D721Med (cell line): ENCODE measurements at regions not wholly inside any gene's neighbourhood (a gene's known extent, or its start where the extent isn't known, plus 50 kb on each side); places are given as distances from the start of the nearest gene placed in this dataset.
"Not testable (repeated sequence)": the region's sequence is repeated elsewhere in the genome, so short reads cannot be mapped to it uniquely, and the experiment has no call there.

ENCODE experiments used
- DNase-seq: peaks from one replicate; pipeline ENCODE4 v3.0.0; 2011; ENCODE audit warnings: low spot score; ENCODE audit not compliant: insufficient read length
- FAIRE-seq: peaks from 2 replicates; lab custom pipeline; 2011; peaks lifted over from hg19 to GRCh38; lab: Jason Lieb, UNC
- TF ChIP-seq, protein P1 (sequence below): IDR thresholded peaks from 2 replicates; pipeline ENCODE4 v1.5.1; 2012; ENCODE audit warnings: mild to moderate bottlenecking, control low read depth; ENCODE audit not compliant: insufficient read depth; ENCODE audit errors: missing control alignments

DNA sequence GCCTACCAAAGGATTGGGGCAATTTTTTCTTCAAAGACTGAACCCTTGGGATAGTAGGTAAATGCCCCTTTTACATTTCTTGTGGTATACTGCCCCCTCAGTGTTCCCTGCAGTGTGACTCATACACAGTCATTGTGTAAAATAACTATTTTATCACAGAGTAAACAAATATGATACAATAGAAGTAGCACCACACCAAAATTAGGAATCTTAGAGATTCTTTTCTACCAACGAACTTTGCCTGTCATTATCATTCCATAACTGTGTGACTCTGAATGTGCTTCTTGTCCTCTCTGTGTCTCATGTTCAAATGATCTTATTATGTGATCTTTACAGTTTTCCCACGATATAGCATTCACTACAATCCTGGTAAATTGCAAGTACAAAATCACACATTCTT is 517.0 kb downstream of the ZIC3 start:
- TF ChIP-seq, protein P1, sequence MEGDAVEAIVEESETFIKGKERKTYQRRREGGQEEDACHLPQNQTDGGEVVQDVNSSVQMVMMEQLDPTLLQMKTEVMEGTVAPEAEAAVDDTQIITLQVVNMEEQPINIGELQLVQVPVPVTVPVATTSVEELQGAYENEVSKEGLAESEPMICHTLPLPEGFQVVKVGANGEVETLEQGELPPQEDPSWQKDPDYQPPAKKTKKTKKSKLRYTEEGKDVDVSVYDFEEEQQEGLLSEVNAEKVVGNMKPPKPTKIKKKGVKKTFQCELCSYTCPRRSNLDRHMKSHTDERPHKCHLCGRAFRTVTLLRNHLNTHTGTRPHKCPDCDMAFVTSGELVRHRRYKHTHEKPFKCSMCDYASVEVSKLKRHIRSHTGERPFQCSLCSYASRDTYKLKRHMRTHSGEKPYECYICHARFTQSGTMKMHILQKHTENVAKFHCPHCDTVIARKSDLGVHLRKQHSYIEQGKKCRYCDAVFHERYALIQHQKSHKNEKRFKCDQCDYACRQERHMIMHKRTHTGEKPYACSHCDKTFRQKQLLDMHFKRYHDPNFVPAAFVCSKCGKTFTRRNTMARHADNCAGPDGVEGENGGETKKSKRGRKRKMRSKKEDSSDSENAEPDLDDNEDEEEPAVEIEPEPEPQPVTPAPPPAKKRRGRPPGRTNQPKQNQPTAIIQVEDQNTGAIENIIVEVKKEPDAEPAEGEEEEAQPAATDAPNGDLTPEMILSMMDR, result no peak
- no peak for FAIRE-seq
- DNase-seq, result no peak

DNA sequence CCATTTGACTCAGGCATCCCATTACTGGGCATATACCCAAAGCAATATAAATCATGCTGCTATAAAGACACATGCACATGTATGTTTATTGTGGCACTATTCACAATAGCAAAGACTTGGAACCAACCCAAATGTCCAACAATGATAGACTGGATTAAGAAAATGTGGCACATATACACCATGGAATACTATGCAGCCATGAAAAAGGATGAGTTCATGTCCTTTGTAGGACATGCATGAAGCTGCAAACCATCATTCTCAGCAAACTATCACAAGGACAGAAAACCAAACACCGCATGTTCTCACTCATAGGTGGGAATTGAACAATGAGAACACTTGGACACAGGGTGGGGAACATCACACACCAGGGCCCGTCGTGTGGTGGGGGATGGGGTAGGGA is 545.0 kb downstream of the ZIC3 start:
- not testable (repeated sequence) for DNase-seq, FAIRE-seq

DNA sequence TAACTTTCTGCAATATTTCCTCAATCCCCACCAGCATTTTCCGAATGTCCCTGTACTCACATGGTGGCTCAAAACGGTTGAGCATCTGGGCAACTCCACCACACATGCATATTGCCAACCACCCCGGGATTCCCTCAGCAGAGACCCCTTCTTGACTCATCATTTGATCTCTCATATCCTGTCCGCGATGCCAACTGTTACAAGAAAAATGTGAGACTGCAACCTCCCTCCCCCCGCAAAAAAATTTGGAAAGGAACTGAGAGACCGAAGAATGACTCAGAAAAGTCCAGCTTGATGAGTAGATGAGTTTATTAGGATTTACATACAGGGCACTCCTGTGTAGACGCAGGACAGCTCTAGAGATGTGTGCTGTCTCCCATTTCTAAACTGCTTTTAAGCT is 561.4 kb downstream of the ZIC3 start:
- DNase-seq (no peak), FAIRE-seq (no peak)
- TF ChIP-seq, protein P1, result no peak

DNA sequence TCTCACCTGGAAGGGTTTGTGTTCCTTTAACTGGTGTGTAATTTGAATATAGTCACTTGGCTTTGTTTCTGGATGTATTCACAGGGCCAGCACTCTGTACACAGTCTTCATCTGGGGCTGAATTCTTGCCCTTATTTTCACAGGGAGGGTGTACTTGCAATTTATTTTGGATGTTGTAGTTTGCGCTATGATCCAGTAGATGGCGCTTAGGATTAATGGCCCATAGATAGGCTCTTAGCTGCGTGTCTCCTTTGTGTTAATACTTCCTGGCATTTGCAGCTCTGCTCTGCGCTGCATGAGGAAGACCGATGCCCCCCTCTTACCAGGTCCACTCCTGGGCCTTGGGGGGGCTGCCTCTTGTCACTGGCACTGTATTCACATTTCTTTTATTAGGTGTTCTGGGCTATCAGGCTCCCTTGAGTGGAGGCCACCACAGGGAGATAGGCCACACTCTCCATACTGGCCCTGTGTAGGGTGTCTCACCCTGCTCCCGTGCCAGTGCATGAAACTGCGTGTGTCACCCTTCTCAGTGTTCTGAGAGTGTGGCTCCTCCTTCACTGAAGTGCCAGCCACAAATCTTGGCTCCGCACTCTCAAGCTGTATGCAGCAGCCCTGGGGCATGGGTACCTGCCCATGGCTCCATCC is 562.2 kb downstream of the ZIC3 start:
- TF ChIP-seq, protein P1, result peak; percentile 60
- DNase-seq, result no peak
- no peak for FAIRE-seq

DNA sequence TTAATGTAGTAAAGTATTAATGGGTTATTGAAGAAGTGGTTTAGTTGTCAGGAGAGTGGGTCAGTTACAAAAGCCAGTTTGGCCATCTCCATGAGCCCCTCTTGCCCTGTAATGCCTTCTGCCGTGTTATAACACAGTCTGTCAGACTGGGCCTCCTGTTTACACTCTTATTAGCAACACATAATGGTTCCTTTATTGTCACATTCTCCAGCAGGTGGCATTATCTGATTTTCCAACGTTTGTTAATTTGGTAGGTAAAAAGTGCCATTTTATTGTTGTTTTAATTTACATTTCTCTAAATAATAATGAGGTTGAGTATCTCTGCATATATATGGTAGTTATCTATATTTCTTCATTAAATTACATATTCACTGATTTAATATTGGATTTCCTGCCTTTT is 560.8 kb downstream of the FGF13 start:
- TF ChIP-seq, protein P1, result no peak
- DNase-seq (no peak), FAIRE-seq (no peak)

DNA sequence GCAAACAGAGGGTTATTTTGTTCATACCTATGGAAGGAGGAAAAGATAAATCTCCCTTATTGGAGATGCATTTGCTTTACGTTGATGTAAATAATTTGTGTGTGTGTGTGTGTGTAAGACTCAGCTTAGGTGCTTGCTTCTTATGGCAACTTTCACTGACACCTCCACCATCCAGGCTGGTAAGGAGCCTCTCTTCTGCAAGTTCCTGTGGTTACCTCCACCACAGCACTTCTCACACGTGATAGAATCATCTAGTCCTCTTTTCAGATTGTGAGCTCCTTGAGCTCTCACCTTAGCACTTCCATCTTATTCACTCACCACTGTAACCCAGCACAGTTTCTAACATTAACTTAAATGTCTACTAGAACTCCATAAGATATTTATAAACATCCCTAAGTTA is 553.7 kb downstream of the FGF13 start:
- DNase-seq (no peak), FAIRE-seq (no peak)
- TF ChIP-seq, protein P1, result no peak

DNA sequence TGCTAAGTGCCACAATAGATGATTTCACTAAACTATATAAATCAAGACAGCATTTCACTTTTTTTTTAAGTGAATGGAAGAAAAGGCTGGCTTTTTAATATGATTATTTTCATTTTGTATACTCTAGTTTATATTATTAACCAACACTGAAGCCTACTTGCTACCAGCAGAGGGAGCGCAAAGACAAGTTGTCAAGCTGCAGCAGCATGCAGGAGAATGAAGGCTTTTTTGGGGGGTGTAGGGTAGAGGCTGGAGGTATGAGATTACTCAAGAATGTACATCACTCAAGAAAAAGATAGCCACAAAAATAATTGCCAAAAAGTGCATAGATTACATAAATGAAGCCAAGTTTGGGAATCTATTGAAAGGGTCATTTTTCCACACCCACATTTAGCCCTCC is 519.5 kb downstream of the FGF13 start:
- TF ChIP-seq, protein P1, result peak; percentile 51
- DNase-seq, result no peak

More for the DNA sequence above, 519.5 kb downstream of the FGF13 start:
- FAIRE-seq, result no peak
